DOHH2 (cell line): ENCODE measurements at regions not wholly inside any gene's neighbourhood (a gene's known extent, or its start where the extent isn't known, plus 50 kb on each side); places are given as distances from the start of the nearest gene placed in this dataset.

Experiments
- H3F3A ChIP-seq: fragments of 200-600 bp; sonication (generic), shearing (Covaris generic); 2 replicates; pipeline ENCODE4 v1.6.0; 2016; ENCODE audit warnings: antibody characterized with exemption, mild to moderate bottlenecking; ENCODE audit not compliant: control insufficient read depth, insufficient read depth
- H3K27ac ChIP-seq: fragments of 200-600 bp; sonication (generic); 2 replicates; pipeline ENCODE4 v1.5.1; 2014; ENCODE audit warnings: low read depth, mild to moderate bottlenecking, low read length, moderate library complexity
- H3K27me3 ChIP-seq: fragments of 200-600 bp; sonication (generic); 2 replicates; pipeline ENCODE4 v1.6.1; 2014; ENCODE audit warnings: mild to moderate bottlenecking, low read length, mixed read lengths; ENCODE audit not compliant: control insufficient read depth
- H3K36me3 ChIP-seq: fragments of 200-600 bp; sonication (generic); 2 replicates; pipeline ENCODE4 v1.6.1; 2014; ENCODE audit warnings: mild to moderate bottlenecking, low read length, moderate library complexity, mixed read lengths; ENCODE audit not compliant: control insufficient read depth
- H3K4me1 ChIP-seq: fragments of 200-600 bp; sonication (generic); 2 replicates; pipeline ENCODE4 v1.6.1; 2014; ENCODE audit warnings: mild to moderate bottlenecking, low read length, mixed read lengths; ENCODE audit not compliant: control insufficient read depth
- H3K4me2 ChIP-seq: fragments of 200-600 bp; sonication (generic); 2 replicates; pipeline ENCODE4 v1.6.0; 2014; ENCODE audit warnings: mild to moderate bottlenecking, low read length, moderate library complexity
- H3K4me3 ChIP-seq: fragments of 200-600 bp; sonication (generic); 2 replicates; pipeline ENCODE4 v1.5.1; 2014; ENCODE audit warnings: mild to moderate bottlenecking, low read length, mixed read lengths
- H3K79me2 ChIP-seq: fragments of 200-600 bp; sonication (generic); 2 replicates; pipeline ENCODE4 v1.6.1; 2014; ENCODE audit warnings: mild to moderate bottlenecking, low read length, mixed read lengths; ENCODE audit not compliant: control insufficient read depth
- H3K9me2 ChIP-seq: fragments of 200-600 bp; sonication (generic); replicated peaks from 2 replicates; pipeline ENCODE4 v1.6.1; 2014; ENCODE audit warnings: mild to moderate bottlenecking, low read length, mixed read lengths; ENCODE audit not compliant: control insufficient read depth
- H3K9me3 ChIP-seq: fragments of 200-600 bp; sonication (generic); 2 replicates; pipeline ENCODE4 v1.6.1; 2014; ENCODE audit warnings: antibody characterized with exemption, low read length, mixed read lengths; ENCODE audit not compliant: control insufficient read depth, insufficient read depth
- H4K20me1 ChIP-seq: fragments of 200-600 bp; sonication (generic); 2 replicates; pipeline ENCODE4 v1.6.0; 2014; ENCODE audit warnings: low read depth, mild to moderate bottlenecking, antibody characterized with exemption, low read length, moderate library complexity; ENCODE audit not compliant: control insufficient read depth, insufficient read depth
- CTCF ChIP-seq: fragments of 200-600 bp; sonication (generic); IDR thresholded peaks from one replicate; pipeline ENCODE4 v1.5.1; 2014; ENCODE audit warnings: antibody characterized with exemption, mild to moderate bottlenecking, low read depth, low read length; ENCODE audit not compliant: poor library complexity, severe bottlenecking
- EZH2phosphoT487 ChIP-seq: fragments of 200-600 bp; sonication (generic); IDR thresholded peaks from 2 replicates; pipeline ENCODE4 v1.6.1; 2017; ENCODE audit warnings: borderline replicate concordance, mild to moderate bottlenecking, antibody characterized with exemption, low read length, moderate library complexity, mixed read lengths

GRCh38 chr4:3673176-3673575 is 93.0 kb upstream of the ADRA2C start:
- no peaks in the 10 kb centered on the region for H3K27me3 ChIP-seq
- TF ChIP-seq CTCF (no peak), EZH2phosphoT487 (no peak)

GRCh38 chr4:3672465-3672831 is 93.7 kb upstream of the ADRA2C start:
- H3K4me3 ChIP-seq = no peak overlapping the region
- H3K36me3 ChIP-seq = peaks cover 1% of the 10 kb centered on the region
- H3K9me3 ChIP-seq = peaks cover 12% of the 10 kb centered on the region
- no peak overlapping the region for H3K27ac ChIP-seq
- no peak for TF ChIP-seq EZH2phosphoT487
- TF ChIP-seq CTCF = no peak
- H3K9me2 ChIP-seq = no peaks in the 10 kb centered on the region
- no peak overlapping the region for H3K4me2 ChIP-seq
- no peaks in the 10 kb centered on the region for H4K20me1 ChIP-seq
- H3K79me2 ChIP-seq = no peaks in the 10 kb centered on the region
- peaks cover 2% of the 10 kb centered on the region; the same call in 1 of the 2 replicates for H3F3A ChIP-seq
- peaks cover 13% of the 10 kb centered on the region for H3K4me1 ChIP-seq
- H3K27me3 ChIP-seq = no peaks in the 10 kb centered on the region

More at GRCh38 chr4:3673176-3673575, 93.0 kb upstream of the ADRA2C start:
- Histone ChIP-seq H3K4me3 (no peak overlapping the region), H3K27ac (no peak overlapping the region), H3K36me3 (no peaks in the 10 kb centered on the region), H3F3A (peaks cover 2% of the 10 kb centered on the region; the same call in 1 of the 2 replicates), H3K79me2 (no peaks in the 10 kb centered on the region), H3K4me2 (no peak overlapping the region), H4K20me1 (no peaks in the 10 kb centered on the region), H3K9me3 (peaks cover 11% of the 10 kb centered on the region), H3K4me1 (peaks cover 10% of the 10 kb centered on the region), H3K9me2 (no peaks in the 10 kb centered on the region)

GRCh38 chr4:3671571-3672464 is 94.4 kb upstream of the ADRA2C start:
- no peak overlapping the region for H3K4me2 ChIP-seq
- no peaks in the 10 kb centered on the region for H4K20me1 ChIP-seq
- no peak overlapping the region for H3K4me3 ChIP-seq
- H3K9me2 ChIP-seq = no peaks in the 10 kb centered on the region
- no peak overlapping the region for H3K27ac ChIP-seq
- H3K4me1 ChIP-seq = peaks cover 16% of the 10 kb centered on the region
- H3K79me2 ChIP-seq = no peaks in the 10 kb centered on the region
- peaks cover 17% of the 10 kb centered on the region for H3K9me3 ChIP-seq
- no peak for TF ChIP-seq CTCF
- no peak for TF ChIP-seq EZH2phosphoT487
- H3K36me3 ChIP-seq = peaks cover 5% of the 10 kb centered on the region
- peaks cover 2% of the 10 kb centered on the region; the same call in 1 of the 2 replicates for H3F3A ChIP-seq
- H3K27me3 ChIP-seq = no peaks in the 10 kb centered on the region
